Liver (tissue), 8 donors: ENCODE measurements at regions not wholly inside any gene's neighbourhood (a gene's known extent, or its start where the extent isn't known, plus 50 kb on each side); places are given as distances from the start of the nearest gene placed in this dataset.

Source experiments
- DNase-seq: peaks from one replicate; pipeline ENCODE4 v3.0.0-alpha.2; 2017; ENCODE audit warnings: low spot score
- H3K27ac ChIP-seq, 2 donors: one replicate each; pipeline ENCODE4 v1.7.0; 2013; ENCODE audit warnings: inconsistent platforms in 2 of 2, low read length in 2 of 2, control low read depth in 1 of 2, low read depth in 1 of 2, mild to moderate bottlenecking in 1 of 2
- H3K27me3 ChIP-seq, 4 donors: one replicate each; pipeline versions ENCODE4 v1.6.1 to v1.7.0; 2013; ENCODE audit warnings: low read length in 3 of 4, inconsistent platforms in 1 of 4, mild to moderate bottlenecking in 1 of 4, moderate library complexity in 1 of 4; ENCODE audit not compliant: control insufficient read depth in 4 of 4, insufficient read depth in 4 of 4
- H3K36me3 ChIP-seq, 4 donors: one replicate each; pipeline versions ENCODE4 v1.6.1 to v1.7.0; 2013; ENCODE audit warnings: low read length in 3 of 4, mild to moderate bottlenecking in 3 of 4, low read depth in 1 of 4, moderate library complexity in 1 of 4; ENCODE audit not compliant: control insufficient read depth in 4 of 4, insufficient read depth in 3 of 4
- H3K4me1 ChIP-seq, 4 donors: one replicate each; pipeline versions ENCODE4 v1.6.1 to v1.7.0; 2013; ENCODE audit warnings: low read length in 3 of 4, mild to moderate bottlenecking in 3 of 4, moderate library complexity in 1 of 4; ENCODE audit not compliant: control insufficient read depth in 4 of 4, insufficient read depth in 4 of 4
- H3K4me3 ChIP-seq, 3 donors: one replicate each; pipeline versions ENCODE4 v1.6.1 to v1.7.0; 2013; ENCODE audit warnings: low read length in 3 of 3, control low read depth in 1 of 3, low read depth in 1 of 3, mild to moderate bottlenecking in 1 of 3
- H3K9ac ChIP-seq, 2 donors: one replicate each; pipeline ENCODE4 v1.7.0; 2013; ENCODE audit warnings: low read length in 2 of 2, mild to moderate bottlenecking in 2 of 2, moderate library complexity in 2 of 2, control low read depth in 1 of 2, low read depth in 1 of 2
- H3K9me3 ChIP-seq, 4 donors: one replicate each; pipeline versions ENCODE4 v1.6.1 to v1.7.0; 2013; ENCODE audit warnings: low read length in 3 of 4; ENCODE audit not compliant: control insufficient read depth in 4 of 4
- CTCF ChIP-seq: fragments of 150-350 bp; IDR thresholded peaks from 2 replicates; pipeline ENCODE4 v1.5.1; 2017; ENCODE audit warnings: improper control_type of control experiment, low read depth, low read length; ENCODE audit not compliant: missing input control
- EGR1 ChIP-seq, 2 donors: IDR thresholded peaks; 2 replicates each; pipeline ENCODE4 v1.6.1; 2016 to 2018; ENCODE audit warnings: antibody characterized with exemption in 2 of 2, low read depth in 2 of 2
- FOXA1 ChIP-seq: IDR thresholded peaks from 2 replicates; pipeline ENCODE4 v1.6.1; 2016; ENCODE audit warnings: antibody characterized with exemption
- FOXA2 ChIP-seq: IDR thresholded peaks from 2 replicates; pipeline ENCODE4 v1.6.1; 2016; ENCODE audit warnings: antibody characterized with exemption
- GABPA ChIP-seq, 2 donors: IDR thresholded peaks in 1 of 2; conservative IDR thresholded peaks in 1 of 2; 2 replicates each; pipeline ENCODE4 v1.6.1; 2016; ENCODE audit warnings: antibody characterized with exemption in 2 of 2, mild to moderate bottlenecking in 1 of 2, moderate library complexity in 1 of 2
- HNF4A ChIP-seq, 2 donors: conservative IDR thresholded peaks; 2 replicates each; pipeline ENCODE4 v1.6.1; 2016; ENCODE audit warnings: antibody characterized with exemption in 2 of 2, mild to moderate bottlenecking in 2 of 2
- HNF4G ChIP-seq: IDR thresholded peaks from 2 replicates; pipeline ENCODE4 v1.6.1; 2016; ENCODE audit warnings: antibody characterized with exemption
- JUND ChIP-seq, 2 donors: IDR thresholded peaks; 2 replicates each; pipeline ENCODE4 v1.6.1; 2016; ENCODE audit warnings: antibody characterized with exemption in 2 of 2
- MAX ChIP-seq: IDR thresholded peaks from 2 replicates; pipeline ENCODE4 v1.6.1; 2016; ENCODE audit warnings: antibody characterized with exemption
- NR2F2 ChIP-seq: IDR thresholded peaks from 2 replicates; pipeline ENCODE4 v1.6.1; 2016; ENCODE audit warnings: antibody characterized with exemption
- RAD21 ChIP-seq, 2 donors: IDR thresholded peaks; 2 replicates each; pipeline ENCODE4 v1.6.1; 2016; ENCODE audit warnings: antibody characterized with exemption in 2 of 2, mild to moderate bottlenecking in 2 of 2
- REST ChIP-seq: IDR thresholded peaks from 2 replicates; pipeline ENCODE4 v1.6.1; 2016; ENCODE audit warnings: antibody characterized with exemption, mild to moderate bottlenecking
- RXRA ChIP-seq, 2 donors: IDR thresholded peaks; 2 replicates each; pipeline ENCODE4 v1.6.1; 2017 to 2018; ENCODE audit warnings: antibody characterized with exemption in 2 of 2, mild to moderate bottlenecking in 1 of 2
- SP1 ChIP-seq: IDR thresholded peaks from 2 replicates; pipeline ENCODE4 v1.6.1; 2018; ENCODE audit warnings: antibody characterized with exemption, mild to moderate bottlenecking
- TAF1 ChIP-seq: conservative IDR thresholded peaks from 2 replicates; pipeline ENCODE4 v1.6.1; 2016; ENCODE audit warnings: antibody characterized with exemption, mild to moderate bottlenecking
- YY1 ChIP-seq: IDR thresholded peaks from 2 replicates; pipeline ENCODE4 v1.6.1; 2016; ENCODE audit warnings: antibody characterized with exemption, mild to moderate bottlenecking
- ZBTB33 ChIP-seq: IDR thresholded peaks from 2 replicates; pipeline ENCODE4 v1.6.1; 2016; ENCODE audit warnings: antibody characterized with exemption
- WGBS: extraction: QIAGEN DNeasy Blood & Tissue Kit; methylation state at CpG from one replicate; pipeline ENCODE4 v1.1.7; 2013; 5-methylcytosine and 5-hydroxymethylcytosine counted together
- TF ChIP-seq, protein P1 (sequence below): IDR thresholded peaks from 2 replicates; pipeline ENCODE4 v1.6.1; 2016; ENCODE audit warnings: antibody characterized with exemption
- donor health status: healthy.
- donor health status: healthy.
- donor health status: healthy.
- donor health status: healthy.
- donor health status: healthy.

DNA sequence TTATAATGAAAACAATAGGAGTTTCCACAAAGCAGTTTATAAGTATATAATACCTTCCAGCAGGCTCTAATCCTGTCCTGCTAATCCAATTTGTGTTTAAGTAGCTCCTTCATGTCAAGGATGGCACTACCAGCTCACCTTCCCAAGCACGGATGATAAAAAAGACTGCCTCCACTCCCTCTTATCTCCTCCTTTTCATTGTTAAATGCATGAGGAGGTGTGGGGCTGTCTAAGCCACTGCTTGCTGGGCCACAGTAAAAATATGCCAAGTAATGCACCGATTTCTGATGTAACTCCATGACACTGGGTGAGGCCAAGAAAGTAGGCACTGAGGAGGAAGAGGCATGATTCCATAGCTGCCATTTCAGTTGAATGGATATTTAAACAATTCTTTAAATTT lies 193.1 kb downstream of the ZIC5 start:
- peaks cover 0 to 5% (median 2%) of the 10 kb centered on the region in 4 donors for H3K36me3 ChIP-seq
- H3K27me3 ChIP-seq: no peaks in the 10 kb centered on the region
- no peaks in the 10 kb centered on the region for H3K4me1 ChIP-seq
- no peak for DNase-seq
- H3K9ac ChIP-seq: no peak overlapping the region
- no peaks in the 10 kb centered on the region for H3K9me3 ChIP-seq
- no peak for TF ChIP-seq MAX
- no peak overlapping the region for H3K27ac ChIP-seq
- no peak overlapping the region for H3K4me3 ChIP-seq
- 93% methylated on average over 2 of the region's 2 CpGs for WGBS

GRCh38 chr13:99777873-99778272 lies 193.7 kb downstream of the ZIC5 start:
- Histone ChIP-seq H3K36me3 (peaks cover 0 to 6% (median 2%) of the 10 kb centered on the region in 4 donors), H3K4me1 (no peaks in the 10 kb centered on the region), H3K27ac (no peak overlapping the region), H3K9me3 (no peaks in the 10 kb centered on the region), H3K9ac (no peak overlapping the region), H3K27me3 (no peaks in the 10 kb centered on the region), H3K4me3 (no peak overlapping the region)
- TF ChIP-seq, protein P1, sequence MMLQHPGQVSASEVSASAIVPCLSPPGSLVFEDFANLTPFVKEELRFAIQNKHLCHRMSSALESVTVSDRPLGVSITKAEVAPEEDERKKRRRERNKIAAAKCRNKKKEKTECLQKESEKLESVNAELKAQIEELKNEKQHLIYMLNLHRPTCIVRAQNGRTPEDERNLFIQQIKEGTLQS: no peak
- TF ChIP-seq GABPA (IDR thresholded peaks at IDR 0.05 in 1 of 2, conservative IDR thresholded peaks at IDR 0.05 in 1 of 2) (no peak), RAD21 (IDR thresholded peaks at IDR 0.05) (no peak), FOXA1 (no peak), NR2F2 (no peak), MAX (no peak)
- DNase-seq: no peak
- whole genome bisulfite sequencing: 84% methylated on average over 3 of the region's 3 CpGs

GRCh38 chr13:99774644-99775043 lies 196.9 kb downstream of the ZIC5 start:
- H3K27ac ChIP-seq: no peak overlapping the region
- DNase-seq: no peak
- H3K27me3 ChIP-seq: no peaks in the 10 kb centered on the region
- no peak overlapping the region for H3K9ac ChIP-seq
- H3K36me3 ChIP-seq: peaks cover 0 to 5% (median 2%) of the 10 kb centered on the region in 4 donors
- 90% methylated on average over 1 of the region's 1 CpG for WGBS
- H3K4me1 ChIP-seq: no peaks in the 10 kb centered on the region
- H3K4me3 ChIP-seq: no peak overlapping the region
- H3K9me3 ChIP-seq: no peaks in the 10 kb centered on the region
- TF ChIP-seq RAD21 (IDR thresholded peaks at IDR 0.05) (no peak), GABPA (IDR thresholded peaks at IDR 0.05 in 1 of 2, conservative IDR thresholded peaks at IDR 0.05 in 1 of 2) (no peak), YY1 (no peak), HNF4G (no peak), RXRA (IDR thresholded peaks at IDR 0.05) (no peak), ZBTB33 (no peak), SP1 (no peak), JUND (IDR thresholded peaks at IDR 0.05) (no peak), HNF4A (conservative IDR thresholded peaks at IDR 0.05) (no peak), REST (no peak), MAX (no peak), TAF1 (no peak), EGR1 (IDR thresholded peaks at IDR 0.05; ENCODE audit: low read depth in 2 of 2) (no peak), CTCF (no peak), FOXA2 (no peak), FOXA1 (no peak), NR2F2 (no peak)
- TF ChIP-seq, protein P1: no peak
